Stimulated activated CD4-positive, alpha-beta T cell treated with anti-CD3 and anti-CD28 coated beads, Interleukin-2, amount 100 ng/mL, for 4 hours (primary cell): ENCODE measurements at regions not wholly inside any gene's neighbourhood (a gene's known extent, or its start where the extent isn't known, plus 50 kb on each side); places are given as distances from the start of the nearest gene placed in this dataset.

Experiments
- DNase-seq: peaks from one replicate; pipeline ENCODE4 v3.0.0-alpha.2; 2020; ENCODE audit warnings: low read depth

- DNase-seq = no peak
Observed at GRCh38 chr9:89747596-89747995, 142.8 kb downstream of the GADD45G start.

- no peak for DNase-seq
Observed at GRCh38 chr9:89748021-89748670, 143.3 kb downstream of the GADD45G start.

- DNase-seq = no peak
Observed at GRCh38 chr9:89748831-89749499, 144.2 kb downstream of the GADD45G start.

- no peak for DNase-seq
Observed at GRCh38 chr9:89749500-89750116, 144.8 kb downstream of the GADD45G start.

- no peak for DNase-seq
Observed at GRCh38 chr9:89750117-89750791, 145.4 kb downstream of the GADD45G start.

GRCh38 chr9:89751079-89751825, 146.4 kb downstream of the GADD45G start:
- DNase-seq = no peak

GRCh38 chr9:89752154-89752553, 147.3 kb downstream of the GADD45G start:
- DNase-seq = no peak

GRCh38 chr9:89753472-89754055, 148.8 kb downstream of the GADD45G start:
- no peak for DNase-seq

GRCh38 chr9:89754193-89754592, 149.4 kb downstream of the GADD45G start:
- no peak for DNase-seq

GRCh38 chr9:89755821-89756220, 151.0 kb downstream of the GADD45G start:
- no peak for DNase-seq

- DNase-seq = no peak
Observed at GRCh38 chr9:89756891-89757537, 152.2 kb downstream of the GADD45G start.

GRCh38 chr9:89757776-89758528, 153.1 kb downstream of the GADD45G start:
- DNase-seq = no peak

GRCh38 chr9:89759572-89759971, 154.8 kb downstream of the GADD45G start:
- no peak for DNase-seq

GRCh38 chr9:89760123-89760522, 155.3 kb downstream of the GADD45G start:
- no peak for DNase-seq

- DNase-seq = no peak
Observed at GRCh38 chr9:89764217-89764616, 159.4 kb downstream of the GADD45G start.

- no peak for DNase-seq
Observed at GRCh38 chr9:89765211-89765946, 160.6 kb downstream of the GADD45G start.

- no peak for DNase-seq
Observed at GRCh38 chr9:89766991-89767390, 162.2 kb downstream of the GADD45G start.

- no peak for DNase-seq
Observed at GRCh38 chr9:89768051-89768450, 163.2 kb downstream of the GADD45G start.

GRCh38 chr9:89768650-89769071, 163.8 kb downstream of the GADD45G start:
- DNase-seq = no peak
